K562 (cell line): ENCODE measurements at regions not wholly inside any gene's neighbourhood (a gene's known extent, or its start where the extent isn't known, plus 50 kb on each side); places are given as distances from the start of the nearest gene placed in this dataset.

ENCODE experiments used
- CBFA2T2 ChIP-seq: fragments of 450-650 bp; conservative IDR thresholded peaks from 2 replicates; pipeline ENCODE4 v1.6.1; 2017; ENCODE audit warnings: mild to moderate bottlenecking
- DPF2 ChIP-seq: fragments of 450-650 bp; IDR thresholded peaks from 2 replicates; pipeline ENCODE4 v1.6.1; 2016
- ELF2 ChIP-seq: fragments of 250-450 bp; sonication (Bioruptor Pico); IDR thresholded peaks from 2 replicates; pipeline ENCODE4 v1.5.0; 2021; ENCODE audit warnings: mild to moderate bottlenecking
- HDAC2 ChIP-seq: fragments of 450-650 bp; IDR thresholded peaks from 2 replicates; pipeline ENCODE4 v1.6.1; 2016; ENCODE audit warnings: mild to moderate bottlenecking
- NCOR1 ChIP-seq: fragments of 450-650 bp; IDR thresholded peaks from 2 replicates; pipeline ENCODE4 v1.6.1; 2016; ENCODE audit warnings: mild to moderate bottlenecking, moderate library complexity
- NFIC ChIP-seq: fragments of 450-650 bp; IDR thresholded peaks from 2 replicates; pipeline ENCODE4 v1.6.1; 2017; ENCODE audit warnings: mild to moderate bottlenecking, inconsistent platforms
- PTBP1 ChIP-seq: fragments of 200-400 bp; formaldehyde crosslinking; IDR thresholded peaks from 2 replicates; pipeline ENCODE4 v1.6.1; 2017; ENCODE audit warnings: low read depth, low read length
- RBBP5 ChIP-seq: fragments of 200-600 bp; sonication (generic); IDR thresholded peaks from 2 replicates; pipeline ENCODE4 v1.6.1; 2012; ENCODE audit warnings: borderline replicate concordance, mild to moderate bottlenecking, low read length, control low read depth, inconsistent platforms; ENCODE audit not compliant: insufficient read depth, poor library complexity, severe bottlenecking
- RCOR1 ChIP-seq, 2 experiments: IDR thresholded peaks; 2 replicates each; pipeline ENCODE4 v1.6.1; 2012; ENCODE audit warnings: low read depth in 2 of 2, low read length in 2 of 2, borderline replicate concordance in 1 of 2, improper control_type of control experiment in 1 of 2
- SMARCB1 ChIP-seq: IDR thresholded peaks from 2 replicates; pipeline ENCODE4 v1.6.1; 2011; ENCODE audit warnings: improper control_type of control experiment, low read depth; ENCODE audit not compliant: insufficient read length
- TAL1 ChIP-seq: fragments of 450-650 bp; IDR thresholded peaks from 2 replicates; pipeline ENCODE4 v1.6.1; 2016; ENCODE audit warnings: mild to moderate bottlenecking
- USF2 ChIP-seq: sonication (generic); formaldehyde crosslinking; IDR thresholded peaks from 2 replicates; pipeline ENCODE4 v1.5.0; 2020; ENCODE audit warnings: missing genetic modification reagents
- ZBTB43 ChIP-seq: sonication (generic); formaldehyde crosslinking; IDR thresholded peaks from 2 replicates; pipeline ENCODE4 v1.8.0; 2023; ENCODE audit warnings: mild to moderate bottlenecking, missing genetic modification reagents
- ZFP30 ChIP-seq: fragments of 250-450 bp; sonication (Bioruptor Pico); IDR thresholded peaks from 2 replicates; pipeline ENCODE4 v1.8.0; 2022; ENCODE audit warnings: moderate library complexity, mild to moderate bottlenecking, inconsistent platforms, borderline replicate concordance
- ZNF408 ChIP-seq: fragments of 250-450 bp; sonication (Bioruptor Pico); IDR thresholded peaks from 2 replicates; pipeline ENCODE4 v1.4.0; 2020; ENCODE audit warnings: low read depth, mild to moderate bottlenecking, moderate library complexity
- ZNF766 ChIP-seq: fragments of 200-800 bp; sonication (Bioruptor generic); conservative IDR thresholded peaks from 2 replicates; pipeline ENCODE4 v1.6.1; 2016; ENCODE audit warnings: missing genetic modification characterization, missing compliant biosample characterization
- TF ChIP-seq, protein P1 (sequence below): IDR thresholded peaks from 3 replicates; pipeline ENCODE4 v1.6.1; 2011; ENCODE audit warnings: borderline replicate concordance, mild to moderate bottlenecking; ENCODE audit not compliant: insufficient read length, insufficient read depth
- TF ChIP-seq, protein P2 (sequence below): fragments of 250-450 bp; sonication (Bioruptor Pico); IDR thresholded peaks from 2 replicates; pipeline ENCODE4 v1.5.0; 2020; ENCODE audit warnings: mild to moderate bottlenecking, borderline replicate concordance
- TF ChIP-seq, protein P3 (sequence below), 2 experiments: IDR thresholded peaks; 2 replicates each; pipeline ENCODE4 v1.6.1; 2012; ENCODE audit warnings: improper control_type of control experiment in 2 of 2, low read depth in 2 of 2, low read length in 2 of 2, borderline replicate concordance in 1 of 2

- TF ChIP-seq ZNF408 (no peak), NFIC (0 out of 2 replicates have a peak, but pooled peaks have one; percentile 17), RCOR1 (IDR thresholded peaks at IDR 0.05; ENCODE audit: borderline replicate concordance in 1 of 2, low read depth in 2 of 2, low read length in 2 of 2) (peak in 1 of 2 experiments; percentile 70; a peak in 1 of 4 replicates), TAL1 (peak; percentile 86), ZFP30 (CRISPR knock-in tag) (no peak), ELF2 (CRISPR knock-in tag) (no peak), SMARCB1 (no peak), USF2 (peak; percentile 60), CBFA2T2 (peak; percentile 75), NCOR1 (peak; percentile 50; the same call in 1 of the 2 replicates), ZNF766 (CRISPR knock-in tag) (no peak), PTBP1 (no peak), ZBTB43 (CRISPR knock-in tag) (no peak), DPF2 (peak; percentile 37; the same call in 1 of the 2 replicates), HDAC2 (no peak), RBBP5 (no peak)
- TF ChIP-seq, protein P1, sequence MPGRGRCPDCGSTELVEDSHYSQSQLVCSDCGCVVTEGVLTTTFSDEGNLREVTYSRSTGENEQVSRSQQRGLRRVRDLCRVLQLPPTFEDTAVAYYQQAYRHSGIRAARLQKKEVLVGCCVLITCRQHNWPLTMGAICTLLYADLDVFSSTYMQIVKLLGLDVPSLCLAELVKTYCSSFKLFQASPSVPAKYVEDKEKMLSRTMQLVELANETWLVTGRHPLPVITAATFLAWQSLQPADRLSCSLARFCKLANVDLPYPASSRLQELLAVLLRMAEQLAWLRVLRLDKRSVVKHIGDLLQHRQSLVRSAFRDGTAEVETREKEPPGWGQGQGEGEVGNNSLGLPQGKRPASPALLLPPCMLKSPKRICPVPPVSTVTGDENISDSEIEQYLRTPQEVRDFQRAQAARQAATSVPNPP, result no peak
- TF ChIP-seq, protein P2, sequence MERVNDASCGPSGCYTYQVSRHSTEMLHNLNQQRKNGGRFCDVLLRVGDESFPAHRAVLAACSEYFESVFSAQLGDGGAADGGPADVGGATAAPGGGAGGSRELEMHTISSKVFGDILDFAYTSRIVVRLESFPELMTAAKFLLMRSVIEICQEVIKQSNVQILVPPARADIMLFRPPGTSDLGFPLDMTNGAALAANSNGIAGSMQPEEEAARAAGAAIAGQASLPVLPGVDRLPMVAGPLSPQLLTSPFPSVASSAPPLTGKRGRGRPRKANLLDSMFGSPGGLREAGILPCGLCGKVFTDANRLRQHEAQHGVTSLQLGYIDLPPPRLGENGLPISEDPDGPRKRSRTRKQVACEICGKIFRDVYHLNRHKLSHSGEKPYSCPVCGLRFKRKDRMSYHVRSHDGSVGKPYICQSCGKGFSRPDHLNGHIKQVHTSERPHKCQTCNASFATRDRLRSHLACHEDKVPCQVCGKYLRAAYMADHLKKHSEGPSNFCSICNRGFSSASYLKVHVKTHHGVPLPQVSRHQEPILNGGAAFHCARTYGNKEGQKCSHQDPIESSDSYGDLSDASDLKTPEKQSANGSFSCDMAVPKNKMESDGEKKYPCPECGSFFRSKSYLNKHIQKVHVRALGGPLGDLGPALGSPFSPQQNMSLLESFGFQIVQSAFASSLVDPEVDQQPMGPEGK (CRISPR knock-in tag), result no peak
- TF ChIP-seq, protein P3, sequence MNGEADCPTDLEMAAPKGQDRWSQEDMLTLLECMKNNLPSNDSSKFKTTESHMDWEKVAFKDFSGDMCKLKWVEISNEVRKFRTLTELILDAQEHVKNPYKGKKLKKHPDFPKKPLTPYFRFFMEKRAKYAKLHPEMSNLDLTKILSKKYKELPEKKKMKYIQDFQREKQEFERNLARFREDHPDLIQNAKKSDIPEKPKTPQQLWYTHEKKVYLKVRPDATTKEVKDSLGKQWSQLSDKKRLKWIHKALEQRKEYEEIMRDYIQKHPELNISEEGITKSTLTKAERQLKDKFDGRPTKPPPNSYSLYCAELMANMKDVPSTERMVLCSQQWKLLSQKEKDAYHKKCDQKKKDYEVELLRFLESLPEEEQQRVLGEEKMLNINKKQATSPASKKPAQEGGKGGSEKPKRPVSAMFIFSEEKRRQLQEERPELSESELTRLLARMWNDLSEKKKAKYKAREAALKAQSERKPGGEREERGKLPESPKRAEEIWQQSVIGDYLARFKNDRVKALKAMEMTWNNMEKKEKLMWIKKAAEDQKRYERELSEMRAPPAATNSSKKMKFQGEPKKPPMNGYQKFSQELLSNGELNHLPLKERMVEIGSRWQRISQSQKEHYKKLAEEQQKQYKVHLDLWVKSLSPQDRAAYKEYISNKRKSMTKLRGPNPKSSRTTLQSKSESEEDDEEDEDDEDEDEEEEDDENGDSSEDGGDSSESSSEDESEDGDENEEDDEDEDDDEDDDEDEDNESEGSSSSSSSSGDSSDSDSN (IDR thresholded peaks at IDR 0.05; ENCODE audit: borderline replicate concordance in 1 of 2, low read depth in 2 of 2, low read length in 2 of 2), result no peak
Observed at GRCh38 chr2:810397-810796, 133.2 kb upstream of the TMEM18 start (continued).
